ENCODE measurements at regions not wholly inside any gene's neighbourhood (a gene's known extent, or its start where the extent isn't known, plus 50 kb on each side); places are given as distances from the start of the nearest gene placed in this dataset.
"Not testable (repeated sequence)": the region's sequence is repeated elsewhere in the genome, so short reads cannot be mapped to it uniquely, and the experiment has no call there.

DNA sequence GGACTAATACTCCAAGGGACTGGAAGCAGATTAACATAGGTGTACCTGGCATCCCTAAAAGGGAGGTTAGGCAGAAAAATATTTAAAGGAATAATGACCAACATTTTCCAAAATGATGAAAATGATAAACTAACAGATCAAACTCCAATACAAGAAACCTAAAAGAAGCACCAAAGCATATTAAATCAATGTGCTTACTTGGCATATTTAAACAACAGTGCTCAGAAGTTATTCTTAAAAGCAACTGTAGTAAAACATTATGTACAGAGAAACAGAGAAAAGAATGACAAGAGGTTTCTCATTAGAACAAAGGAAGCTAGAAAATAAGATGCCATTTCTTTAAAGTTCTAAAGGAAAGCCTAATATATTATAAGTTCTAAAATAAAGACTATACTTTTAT lies 947.3 kb upstream of the TMEFF2 start:
- DNase-seq (ENCODE audit: low read depth) = no peak

DNA sequence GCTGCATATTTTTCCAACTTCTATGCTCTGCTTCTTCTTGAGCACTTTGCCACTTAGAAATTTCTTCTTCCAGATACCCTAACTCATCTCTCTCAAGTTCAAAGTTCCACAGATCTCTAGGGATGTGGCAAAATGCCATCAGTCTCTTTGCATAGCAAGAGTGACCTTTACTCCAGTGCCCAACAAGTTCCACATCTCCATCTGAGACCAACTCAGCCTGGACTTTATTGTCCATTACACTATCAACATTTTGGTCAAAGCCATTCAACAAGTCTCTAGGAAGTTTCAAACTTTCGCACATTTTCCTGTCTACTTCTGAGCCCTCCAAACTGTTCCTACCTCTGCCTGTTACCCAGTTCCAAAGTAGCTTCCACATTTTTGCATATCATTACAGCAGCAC lies 946.2 kb upstream of the TMEFF2 start:
- DNase-seq (ENCODE audit: low read depth) = not testable (repeated sequence)

DNA sequence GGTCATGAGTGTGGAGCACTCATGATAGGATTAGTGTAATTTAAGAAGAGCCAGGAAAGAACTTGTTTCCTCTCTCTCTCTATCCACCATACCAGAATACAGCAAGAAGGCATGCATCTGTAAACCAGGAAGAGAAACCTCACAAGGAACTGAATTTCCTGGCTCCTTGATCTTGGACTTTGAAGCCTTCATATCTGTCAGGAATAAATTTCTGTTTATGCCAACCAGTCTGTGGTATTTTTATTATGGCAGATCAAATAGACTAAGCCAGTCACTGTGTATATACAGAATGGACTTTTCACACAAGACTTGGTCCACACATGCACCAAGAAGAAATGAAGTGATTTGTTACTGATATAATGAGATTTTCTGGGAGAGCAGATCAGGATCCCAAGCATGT lies 930.1 kb upstream of the TMEFF2 start:
- DNase-seq (ENCODE audit: low read depth) = no peak

DNA sequence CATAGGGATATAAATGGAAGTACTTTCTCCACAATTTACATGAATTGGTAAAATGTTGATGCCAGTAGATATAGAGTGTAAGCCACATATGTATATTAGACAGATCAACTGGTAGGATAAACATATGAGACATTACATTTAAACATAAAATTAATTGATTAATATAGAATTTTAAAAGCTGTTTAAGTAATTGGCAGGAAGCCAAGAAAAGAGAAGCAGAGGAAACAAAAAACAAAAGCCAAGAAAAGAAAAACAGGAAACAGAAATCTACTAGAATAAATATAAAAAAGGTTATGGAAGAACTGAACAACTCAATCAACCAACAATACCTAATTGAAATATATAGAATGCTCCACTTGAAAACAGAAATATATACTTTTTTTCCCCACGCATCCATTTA lies 920.1 kb upstream of the TMEFF2 start:
- DNase-seq (ENCODE audit: low read depth) = no peak

DNA sequence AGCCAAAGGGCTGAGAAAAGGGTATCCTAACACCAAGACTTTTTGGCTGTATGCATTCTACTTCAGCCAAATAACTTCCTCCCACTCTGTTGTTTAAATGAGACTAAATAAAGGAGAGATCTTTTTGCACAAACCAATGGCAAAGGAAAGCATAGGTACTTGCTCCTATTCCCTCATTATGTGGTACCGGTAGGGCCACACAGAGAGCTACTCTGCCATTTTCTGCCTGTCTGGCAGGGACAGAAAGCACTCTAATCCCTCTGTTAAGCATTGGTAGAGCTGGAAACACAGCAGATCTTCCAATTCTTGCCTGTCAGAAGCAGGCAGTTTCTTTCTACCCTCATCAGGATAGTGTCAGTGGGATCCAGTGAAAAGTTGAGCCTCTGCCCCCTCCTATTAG lies 918.3 kb upstream of the TMEFF2 start:
- no peak for DNase-seq (ENCODE audit: low read depth)

DNA sequence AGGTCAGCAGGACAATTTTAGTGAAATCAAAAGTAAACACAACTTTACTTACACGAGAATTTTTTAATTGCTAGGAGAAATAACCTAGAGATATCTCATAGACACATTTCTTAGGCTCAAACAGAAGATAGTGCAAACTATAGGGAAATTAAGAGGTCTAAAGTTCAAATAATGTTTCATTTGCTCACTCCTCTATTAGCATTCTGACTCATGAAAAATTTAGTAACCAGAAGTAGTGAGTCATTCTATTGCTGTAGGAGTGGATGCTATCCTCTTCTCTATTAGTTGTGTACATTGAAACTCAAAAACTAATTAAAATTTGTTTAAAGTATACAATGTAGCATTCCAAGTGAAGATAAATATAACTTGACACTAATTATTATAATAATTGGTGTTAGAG lies 908.3 kb upstream of the TMEFF2 start:
- DNase-seq (ENCODE audit: low read depth) = no peak

DNA sequence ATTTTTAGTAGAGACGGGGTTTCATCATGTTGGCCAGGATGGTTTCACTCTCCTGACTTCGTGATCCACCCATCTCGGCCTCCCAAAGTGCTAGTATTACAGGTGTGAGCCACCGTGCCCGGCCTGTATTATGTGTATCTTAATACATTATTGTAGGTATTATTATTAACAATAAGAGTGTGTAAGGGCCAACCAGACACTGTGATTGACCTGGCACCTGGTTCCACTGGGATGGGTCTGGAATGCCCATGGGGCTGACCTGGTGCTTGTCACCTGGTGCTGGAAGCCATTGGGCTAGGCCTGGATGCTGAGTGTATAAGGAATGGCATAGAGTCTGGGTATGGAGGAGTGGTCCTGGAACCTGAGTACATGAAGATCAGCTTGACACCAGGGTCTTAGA lies 906.9 kb upstream of the TMEFF2 start:
- no peak for DNase-seq (ENCODE audit: low read depth)

DNA sequence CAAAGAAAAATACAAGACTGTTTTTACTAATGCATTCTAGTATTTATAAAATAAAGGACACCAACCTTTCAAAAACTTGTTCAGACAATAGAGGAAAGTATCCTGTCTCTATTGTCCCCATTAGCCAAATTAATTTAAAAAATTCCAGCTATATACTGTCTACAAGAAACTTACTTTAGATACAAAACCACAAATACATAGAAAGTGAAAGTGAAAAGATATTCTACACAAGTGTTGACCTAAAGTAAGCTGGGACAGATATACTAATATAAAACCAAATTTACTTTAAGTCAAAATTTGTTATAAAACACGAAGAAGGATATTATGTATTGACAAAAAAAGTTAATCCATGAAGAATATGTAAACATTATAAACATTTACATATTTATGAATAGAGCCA lies 893.3 kb upstream of the TMEFF2 start:
- no peak for DNase-seq (ENCODE audit: low read depth)

DNA sequence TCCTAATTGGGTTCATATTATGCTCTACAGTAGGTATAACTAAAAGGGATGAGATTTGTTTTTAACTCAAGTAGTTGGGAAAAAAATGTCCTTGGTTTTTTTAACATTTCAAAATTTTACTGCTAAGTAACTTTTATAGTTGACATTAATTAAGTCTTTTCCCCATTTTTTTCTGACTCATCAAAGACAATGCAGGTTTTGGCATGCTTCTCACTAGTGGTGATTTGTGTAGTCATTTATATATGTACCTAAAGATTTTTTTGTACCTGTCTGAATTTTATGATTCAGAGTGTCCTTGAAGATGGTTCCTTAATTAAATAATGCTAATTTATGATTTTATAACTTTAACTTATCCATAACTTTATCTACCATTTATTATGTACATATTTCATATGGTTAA lies 882.3 kb upstream of the TMEFF2 start:
- DNase-seq (ENCODE audit: low read depth) = no peak

DNA sequence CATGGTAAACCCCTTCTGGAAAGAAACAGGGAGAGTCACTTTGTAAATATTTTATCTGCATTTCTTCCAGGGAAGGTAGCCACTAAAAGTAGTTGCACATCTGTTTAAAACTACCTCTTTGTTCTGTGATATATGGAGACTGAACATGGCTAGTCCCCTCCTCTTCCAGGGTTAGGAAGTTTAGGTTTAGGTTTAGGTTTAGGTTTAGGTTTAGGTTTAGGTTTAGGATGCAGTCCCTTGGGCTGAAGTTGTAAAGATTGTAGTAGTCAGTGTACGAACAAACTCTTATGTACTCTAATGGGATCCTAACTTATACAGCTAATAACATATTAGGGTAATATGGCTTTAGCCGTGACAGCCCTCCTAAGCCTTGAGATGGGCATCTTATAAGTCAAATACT lies 880.2 kb upstream of the TMEFF2 start:
- no peak for DNase-seq (ENCODE audit: low read depth)

DNA sequence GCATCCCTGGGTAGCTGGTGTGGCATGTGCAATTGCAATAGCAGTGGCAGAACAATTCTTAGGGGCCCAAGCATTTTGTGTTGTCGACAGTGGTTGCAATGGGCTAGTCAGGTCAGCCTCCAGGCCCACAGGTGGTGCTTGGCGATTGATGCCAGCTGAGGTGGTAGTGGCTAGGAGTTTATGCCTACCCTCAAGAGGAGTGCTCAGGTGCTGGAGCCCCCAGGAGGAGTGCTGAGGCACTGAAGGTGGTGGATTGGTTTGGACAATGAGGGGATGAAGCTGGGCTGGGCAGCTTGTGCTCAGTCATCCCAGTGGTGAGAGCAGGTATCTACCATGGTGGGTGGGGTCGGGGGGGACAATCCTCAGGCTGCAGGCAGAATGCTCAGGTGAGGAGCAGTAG lies 877.9 kb upstream of the TMEFF2 start:
- DNase-seq (ENCODE audit: low read depth) = no peak

DNA sequence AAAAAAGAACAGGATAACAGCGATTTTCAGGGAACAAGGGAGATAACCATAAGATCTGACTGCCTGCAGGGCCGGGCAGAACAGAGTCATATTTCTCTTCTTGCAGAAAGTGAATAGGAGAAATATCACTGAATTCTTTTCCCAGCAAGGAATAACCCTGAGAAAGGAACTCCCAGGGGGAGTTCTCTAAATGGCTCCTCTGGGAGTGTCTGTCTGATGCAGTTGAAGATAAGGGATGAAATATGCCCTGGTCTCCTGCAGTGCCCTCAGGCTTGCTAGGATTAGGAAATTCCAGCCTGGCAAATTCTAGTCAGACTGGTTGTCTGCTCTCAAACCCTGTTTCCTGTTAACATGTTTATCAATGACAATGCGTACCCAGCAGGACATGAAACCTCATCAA lies 830.8 kb upstream of the TMEFF2 start:
- DNase-seq (ENCODE audit: low read depth) = not testable (repeated sequence)

DNA sequence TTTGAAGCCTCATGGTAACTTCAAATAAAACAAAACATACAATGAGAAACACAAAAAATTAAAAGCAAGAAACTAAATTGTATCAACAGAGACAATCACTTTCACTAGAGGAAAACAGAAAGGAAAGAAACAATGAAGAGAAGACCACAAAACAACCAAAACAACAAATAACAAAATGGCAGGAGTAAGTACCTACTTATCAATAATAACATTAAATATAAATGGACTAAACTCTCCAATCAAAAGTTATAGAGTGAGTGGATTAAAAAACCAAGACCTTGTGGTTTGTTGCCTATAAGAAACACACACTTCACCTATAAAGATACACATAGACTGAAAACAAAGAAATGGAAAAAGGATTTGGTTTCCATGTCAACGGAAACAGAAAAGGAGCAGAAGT lies 830.1 kb upstream of the TMEFF2 start:
- DNase-seq (ENCODE audit: low read depth) = no peak

DNA sequence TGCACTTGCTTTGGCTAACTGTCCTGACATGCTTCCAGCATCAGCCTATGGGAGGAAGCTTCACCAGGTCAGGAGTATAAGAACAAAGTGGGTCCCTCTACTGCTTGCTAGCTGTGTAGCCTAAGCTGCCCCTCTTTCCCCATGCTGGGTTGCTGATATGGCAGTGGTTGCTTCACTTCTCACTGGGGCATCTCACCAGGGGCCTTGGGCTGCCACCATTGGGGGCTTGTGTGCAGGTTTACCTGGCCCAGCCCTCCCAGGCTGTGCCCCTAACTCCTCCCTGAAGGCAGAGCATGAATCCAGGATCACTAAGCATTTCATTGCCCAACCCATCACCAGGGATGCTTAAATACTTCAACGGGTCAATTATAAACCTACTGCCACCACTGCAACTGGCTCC lies 817.1 kb upstream of the TMEFF2 start:
- DNase-seq (ENCODE audit: low read depth) = no peak

DNA sequence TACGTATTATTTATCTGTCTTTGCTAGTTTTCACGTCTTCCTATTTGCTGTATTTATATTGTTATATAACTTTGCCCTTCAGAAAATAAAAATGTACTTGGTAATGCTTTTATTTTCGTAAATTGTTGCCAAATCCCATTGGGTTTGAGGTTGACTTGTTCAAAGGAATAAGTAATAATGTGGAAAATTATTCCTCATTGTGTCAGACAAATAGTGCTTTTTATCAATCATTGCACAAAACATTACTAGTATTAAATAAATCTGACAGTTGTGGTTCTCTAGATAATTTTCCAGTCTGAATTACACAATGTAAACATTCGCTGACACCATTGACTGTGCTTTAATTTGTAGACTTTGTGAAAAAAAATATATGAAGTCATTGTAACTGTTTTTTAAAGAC lies 798.3 kb upstream of the TMEFF2 start:
- DNase-seq (ENCODE audit: low read depth) = no peak

DNA sequence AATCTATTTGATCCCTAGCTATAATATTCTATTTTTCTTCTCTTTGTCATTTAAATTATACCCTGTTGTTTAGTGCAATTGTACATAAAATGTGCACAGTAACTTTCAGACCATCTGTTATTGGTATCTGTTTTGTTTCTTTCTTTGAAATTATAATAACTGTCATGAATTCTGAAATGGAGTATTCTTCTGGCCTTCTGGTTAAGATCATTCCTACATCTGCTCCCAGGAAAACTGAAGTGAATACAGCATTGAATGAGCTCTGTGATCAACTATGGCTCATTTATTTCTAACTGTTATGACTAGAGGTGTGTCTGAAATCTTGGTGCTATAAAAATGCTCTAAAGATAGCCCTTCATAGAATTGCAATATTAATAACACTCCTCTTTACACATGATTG lies 788.4 kb upstream of the TMEFF2 start:
- no peak for DNase-seq (ENCODE audit: low read depth)

DNA sequence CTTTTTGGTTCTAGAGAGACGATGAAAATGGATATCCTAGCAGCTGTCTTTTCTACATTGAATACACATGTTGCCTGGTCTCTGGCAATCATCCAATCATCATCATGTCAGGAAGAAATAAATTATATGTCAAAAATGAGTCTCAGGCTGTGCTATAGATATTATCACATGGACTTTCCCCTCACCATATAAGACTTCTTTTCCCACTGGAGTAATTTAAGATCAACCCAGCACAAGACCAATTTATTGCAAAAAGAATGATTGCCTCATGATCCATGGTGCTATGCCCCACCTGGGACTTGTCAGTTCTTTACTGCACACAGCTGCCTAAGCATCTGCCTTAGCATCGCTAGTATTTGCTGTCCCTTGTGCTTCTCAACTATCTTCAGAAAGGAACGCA lies 783.7 kb upstream of the TMEFF2 start:
- no peak for DNase-seq (ENCODE audit: low read depth)

DNA sequence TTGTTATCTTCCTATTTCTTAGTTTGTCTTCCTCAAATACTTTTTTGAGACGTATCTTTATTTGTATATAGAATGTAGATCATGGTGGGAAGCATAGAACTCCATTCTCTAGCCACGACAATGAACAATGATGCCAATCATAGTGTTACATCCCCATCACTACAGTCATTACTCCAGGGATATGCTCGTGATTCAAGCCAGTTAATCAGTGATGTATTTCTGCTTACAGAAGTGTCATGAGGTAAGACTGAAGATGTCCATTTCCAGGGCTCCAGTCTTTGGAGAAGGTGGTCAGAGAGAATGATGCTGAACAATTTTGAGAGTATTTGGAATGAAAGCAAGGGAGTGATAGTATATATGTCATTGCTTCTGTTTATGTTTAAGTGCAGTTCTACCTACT lies 777.2 kb upstream of the TMEFF2 start:
- DNase-seq (ENCODE audit: low read depth) = no peak

DNA sequence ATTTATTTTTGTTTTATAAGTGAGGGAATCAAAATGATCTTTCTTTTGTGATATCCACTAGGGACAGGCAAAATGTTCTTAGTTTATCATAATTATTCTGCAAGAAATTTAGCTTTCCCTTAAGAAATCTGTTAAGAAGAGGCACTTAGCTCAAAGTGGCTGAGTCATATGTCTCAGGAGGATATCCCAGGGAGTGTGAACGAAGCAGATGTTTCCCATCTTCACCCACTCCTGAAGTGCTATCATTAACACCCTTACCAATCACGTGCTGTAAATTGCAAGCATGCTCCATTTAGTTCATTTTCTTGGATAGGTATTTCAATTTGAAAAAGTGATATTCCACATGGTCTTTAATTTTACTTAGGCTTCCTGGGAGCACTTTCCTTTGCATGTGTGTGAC lies 774.3 kb upstream of the TMEFF2 start:
- no peak for DNase-seq (ENCODE audit: low read depth)

DNA sequence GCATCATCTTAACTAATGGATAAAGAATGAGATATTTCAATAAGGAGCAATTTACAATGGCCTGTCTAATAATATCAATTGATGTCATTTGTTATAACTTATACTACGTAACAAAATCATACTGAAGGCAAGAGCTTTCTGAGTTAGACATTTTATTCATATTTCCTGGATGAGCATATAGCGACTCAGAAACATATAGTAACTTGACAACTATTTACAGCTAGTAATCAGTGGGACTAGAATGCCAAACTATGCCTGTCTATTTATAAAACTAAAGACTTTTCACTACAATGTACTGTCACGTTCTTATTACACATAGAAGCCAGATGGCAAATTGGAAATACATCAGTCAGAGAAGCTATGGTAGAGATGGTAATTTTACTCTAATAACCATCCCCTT lies 766.2 kb upstream of the TMEFF2 start:
- DNase-seq (ENCODE audit: low read depth) = no peak

DNA sequence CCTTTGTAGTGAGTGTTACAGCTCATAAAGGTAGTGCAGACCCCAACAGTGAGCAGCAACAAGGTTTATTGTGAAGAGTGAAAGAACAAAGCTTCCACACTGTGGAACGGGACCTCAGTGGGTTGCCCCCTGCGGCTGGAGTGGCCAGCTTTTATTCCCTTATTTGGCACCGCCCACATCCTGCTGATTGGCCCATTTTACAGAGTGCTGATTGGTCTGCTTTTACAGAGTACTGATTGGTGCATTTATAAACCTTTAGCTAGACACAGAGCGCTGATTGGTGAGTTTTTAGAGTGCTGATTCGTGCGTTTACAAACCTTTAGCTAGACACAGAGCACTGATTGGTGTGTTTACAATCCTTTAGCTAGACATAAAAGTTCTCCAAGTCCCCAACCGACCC lies 763.9 kb upstream of the TMEFF2 start:
- DNase-seq (ENCODE audit: low read depth) = not testable (repeated sequence)

DNA sequence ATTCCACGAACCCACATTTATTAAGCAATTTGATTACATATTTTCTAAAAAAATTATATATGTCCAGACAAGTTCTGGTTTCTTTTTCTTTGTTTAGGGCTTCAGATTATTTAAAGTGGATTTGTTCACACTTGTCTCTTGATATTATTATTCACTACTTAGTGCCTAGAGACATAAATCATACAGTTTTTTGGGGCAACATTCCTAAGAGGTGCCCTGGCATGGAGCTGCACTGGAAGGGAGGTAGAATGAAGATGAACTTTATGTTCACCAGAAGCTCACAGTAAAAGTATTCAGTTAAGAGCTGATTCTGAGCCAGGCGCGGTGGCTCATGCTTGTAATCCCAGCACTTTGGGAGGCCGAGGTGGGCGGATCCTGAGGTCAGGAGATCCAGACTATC lies 762.7 kb upstream of the TMEFF2 start:
- no peak for DNase-seq (ENCODE audit: low read depth)

DNA sequence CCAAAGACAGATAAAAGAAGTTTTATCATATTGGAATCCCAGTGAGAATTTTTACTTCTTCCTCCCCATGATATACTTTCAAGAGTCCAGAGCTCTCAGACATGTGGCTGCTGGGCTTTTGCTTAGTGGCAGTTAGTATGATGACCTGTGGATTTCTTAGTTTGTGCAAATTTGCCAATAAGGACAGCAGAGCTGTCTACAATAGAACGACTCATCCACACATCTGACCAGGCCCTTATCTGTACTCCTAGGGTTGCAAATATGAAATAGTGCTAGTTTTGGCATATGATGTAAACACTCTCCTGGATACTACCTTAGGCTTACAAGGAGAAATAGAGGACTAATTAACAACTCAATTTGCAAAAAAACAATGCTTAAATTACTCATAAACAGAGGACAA lies 758.4 kb upstream of the TMEFF2 start:
- no peak for DNase-seq (ENCODE audit: low read depth)

DNA sequence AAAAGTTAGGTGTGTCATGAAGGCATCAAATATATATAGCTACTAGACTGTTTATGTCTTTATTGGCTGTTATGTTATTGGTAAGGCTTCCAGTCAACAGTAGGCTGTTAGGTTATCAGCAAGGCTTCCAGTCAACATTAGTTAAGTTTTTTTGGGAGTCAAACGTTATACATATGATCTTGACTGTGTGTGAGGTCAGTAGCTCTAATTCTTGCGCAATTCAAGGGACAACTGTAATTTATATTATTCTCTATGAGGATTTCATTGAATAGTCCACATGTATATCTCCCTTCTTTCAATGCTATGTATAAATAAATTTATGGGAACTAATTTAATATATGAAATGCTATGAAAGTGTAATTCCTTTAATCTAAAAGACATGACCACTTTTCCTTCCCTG lies 757.5 kb upstream of the TMEFF2 start:
- no peak for DNase-seq (ENCODE audit: low read depth)

DNA sequence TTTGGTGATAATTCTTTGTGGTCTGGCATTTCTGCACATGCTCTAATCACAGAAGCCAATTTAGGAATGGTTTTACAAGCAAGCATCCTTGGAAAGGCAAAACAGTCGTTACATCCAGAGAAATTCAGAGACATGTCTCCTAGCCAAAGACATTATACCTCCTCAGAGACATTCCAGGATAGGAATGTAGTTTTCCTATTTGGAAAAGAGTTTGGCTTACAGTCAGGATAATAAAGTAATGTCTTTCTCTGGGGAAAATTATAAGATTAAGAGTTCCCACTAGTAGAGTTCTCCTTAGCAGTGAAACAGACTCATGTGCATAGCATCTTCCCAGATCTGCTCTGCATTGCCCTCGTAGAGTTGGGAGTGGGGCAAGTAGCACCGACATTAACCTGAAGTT lies 753.6 kb upstream of the TMEFF2 start:
- no peak for DNase-seq (ENCODE audit: low read depth)

DNA sequence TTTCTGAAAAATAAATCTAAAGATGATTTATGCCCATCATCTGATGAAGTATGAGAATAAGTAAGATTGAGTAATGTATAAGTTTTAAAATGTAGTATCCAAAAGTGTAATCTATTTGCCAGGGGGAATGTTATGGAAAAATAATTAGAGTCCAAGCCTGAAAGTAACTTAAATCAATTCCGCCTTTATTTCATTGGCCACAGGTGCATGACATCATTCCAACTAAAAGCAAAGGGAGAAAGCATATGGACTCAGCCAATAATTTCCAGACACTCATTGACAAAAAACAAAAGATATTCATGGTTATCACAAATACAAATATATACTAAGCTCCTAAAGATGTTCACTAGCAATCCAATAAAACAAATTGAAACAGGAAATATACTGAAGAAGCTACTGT lies 752.6 kb upstream of the TMEFF2 start:
- DNase-seq (ENCODE audit: low read depth) = no peak

Data from activated T-helper 9 cell treated with anti-CD3 and anti-CD28 coated beads, Interleukin-2, amount 50 U/mL, for 16 hours (primary cell).